ENCODE measurements at regions not wholly inside any gene's neighbourhood (a gene's known extent, or its start where the extent isn't known, plus 50 kb on each side); places are given as distances from the start of the nearest gene placed in this dataset.

GRCh38 chr6:95185874-95186273 lies 391.5 kb upstream of the MANEA start:
- TF ChIP-seq POLR2AphosphoS5 (IDR thresholded peaks at IDR 0.05; ENCODE audit: low read depth): no peak
- TF ChIP-seq CTCF (IDR thresholded peaks at IDR 0.05; ENCODE audit: insufficient read depth, low read length): no peak
- no peak for TF ChIP-seq SPI1 (IDR thresholded peaks at IDR 0.05; ENCODE audit: borderline replicate concordance, low read depth)
- no peak for TF ChIP-seq REST (IDR thresholded peaks at IDR 0.05; ENCODE audit: insufficient replicate concordance, low read depth)
